RWPE2 (cell line): ENCODE measurements at regions not wholly inside any gene's neighbourhood (a gene's known extent, or its start where the extent isn't known, plus 50 kb on each side); places are given as distances from the start of the nearest gene placed in this dataset.
A peak's percentile ranks its signal among the peaks of the same experiment; 100 is the strongest.

ENCODE experiments used
- ATAC-seq: fragments of 200-7000 bp; cut with Tn5 transposase; 3 replicates; pipeline ENCODE4 v1.9.1; 2021; ENCODE audit warnings: low read depth
- DNase-seq: peaks from one replicate; pipeline ENCODE4 v3.0.0-alpha.2; 2020; ENCODE audit warnings: low spot score
- H3K27ac ChIP-seq: fragments of 450-650 bp; 2 replicates; pipeline ENCODE4 v1.5.1; 2017; ENCODE audit warnings: mild to moderate bottlenecking; ENCODE audit not compliant: poor library complexity, severe bottlenecking
- H3K27me3 ChIP-seq: fragments of 250-450 bp; sonication (Bioruptor Pico); 2 replicates; pipeline ENCODE4 v1.5.1; 2021; ENCODE audit warnings: mild to moderate bottlenecking, moderate library complexity; ENCODE audit not compliant: insufficient read depth, poor library complexity, severe bottlenecking
- H3K36me3 ChIP-seq: fragments of 250-450 bp; sonication (Bioruptor Pico); 2 replicates; pipeline ENCODE4 v1.5.1; 2020; ENCODE audit warnings: low read depth, mild to moderate bottlenecking, moderate library complexity
- H3K4me1 ChIP-seq: fragments of 250-450 bp; sonication (Bioruptor Pico); 2 replicates; pipeline ENCODE4 v1.5.1; 2021; ENCODE audit warnings: mild to moderate bottlenecking, moderate library complexity; ENCODE audit not compliant: insufficient read depth, poor library complexity, severe bottlenecking
- H3K4me3 ChIP-seq: fragments of 250-450 bp; sonication (Bioruptor Pico); 2 replicates; pipeline ENCODE4 v1.5.1; 2021; ENCODE audit warnings: mild to moderate bottlenecking, moderate library complexity; ENCODE audit not compliant: severe bottlenecking
- H3K9me3 ChIP-seq: fragments of 250-450 bp; sonication (Bioruptor Pico); 2 replicates; pipeline ENCODE4 v1.5.1; 2021; ENCODE audit warnings: mild to moderate bottlenecking, moderate library complexity; ENCODE audit not compliant: severe bottlenecking
- TF ChIP-seq, protein P1 (sequence below): fragments of 450-650 bp; IDR thresholded peaks from one replicate; pipeline ENCODE4 v1.5.1; 2017; ENCODE audit warnings: mild to moderate bottlenecking, moderate library complexity; ENCODE audit not compliant: poor library complexity, severe bottlenecking

DNA sequence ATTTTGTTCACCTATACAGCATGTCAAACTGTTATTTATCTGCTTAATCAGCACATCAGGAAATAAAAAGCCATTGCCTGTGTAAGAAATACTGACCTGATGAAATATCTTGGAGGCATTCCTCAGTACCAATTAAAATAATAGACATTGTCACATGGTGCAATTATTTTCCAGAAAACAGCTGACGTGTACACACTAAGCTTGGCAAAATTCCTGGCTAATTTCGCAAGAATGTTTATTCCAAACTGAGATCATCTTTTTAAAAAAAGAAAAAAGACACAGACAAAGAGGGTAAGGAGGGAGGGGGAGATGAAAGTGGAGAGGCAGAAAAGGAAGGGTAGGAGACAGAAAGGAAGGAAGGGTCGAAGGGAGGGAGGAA, 61.9 kb upstream of the NFKB1 start:
- no peak overlapping the region for H3K4me3 ChIP-seq
- TF ChIP-seq, protein P1, sequence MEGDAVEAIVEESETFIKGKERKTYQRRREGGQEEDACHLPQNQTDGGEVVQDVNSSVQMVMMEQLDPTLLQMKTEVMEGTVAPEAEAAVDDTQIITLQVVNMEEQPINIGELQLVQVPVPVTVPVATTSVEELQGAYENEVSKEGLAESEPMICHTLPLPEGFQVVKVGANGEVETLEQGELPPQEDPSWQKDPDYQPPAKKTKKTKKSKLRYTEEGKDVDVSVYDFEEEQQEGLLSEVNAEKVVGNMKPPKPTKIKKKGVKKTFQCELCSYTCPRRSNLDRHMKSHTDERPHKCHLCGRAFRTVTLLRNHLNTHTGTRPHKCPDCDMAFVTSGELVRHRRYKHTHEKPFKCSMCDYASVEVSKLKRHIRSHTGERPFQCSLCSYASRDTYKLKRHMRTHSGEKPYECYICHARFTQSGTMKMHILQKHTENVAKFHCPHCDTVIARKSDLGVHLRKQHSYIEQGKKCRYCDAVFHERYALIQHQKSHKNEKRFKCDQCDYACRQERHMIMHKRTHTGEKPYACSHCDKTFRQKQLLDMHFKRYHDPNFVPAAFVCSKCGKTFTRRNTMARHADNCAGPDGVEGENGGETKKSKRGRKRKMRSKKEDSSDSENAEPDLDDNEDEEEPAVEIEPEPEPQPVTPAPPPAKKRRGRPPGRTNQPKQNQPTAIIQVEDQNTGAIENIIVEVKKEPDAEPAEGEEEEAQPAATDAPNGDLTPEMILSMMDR: no peak
- H3K27ac ChIP-seq: peak overlapping the region; percentile 17
- no peaks in the 10 kb centered on the region for H3K36me3 ChIP-seq
- H3K4me1 ChIP-seq: peaks cover 15% of the 10 kb centered on the region
- peak; percentile 85 for ATAC-seq
- H3K9me3 ChIP-seq: no peaks in the 10 kb centered on the region
- no peaks in the 10 kb centered on the region for H3K27me3 ChIP-seq
- no peak for DNase-seq

DNA sequence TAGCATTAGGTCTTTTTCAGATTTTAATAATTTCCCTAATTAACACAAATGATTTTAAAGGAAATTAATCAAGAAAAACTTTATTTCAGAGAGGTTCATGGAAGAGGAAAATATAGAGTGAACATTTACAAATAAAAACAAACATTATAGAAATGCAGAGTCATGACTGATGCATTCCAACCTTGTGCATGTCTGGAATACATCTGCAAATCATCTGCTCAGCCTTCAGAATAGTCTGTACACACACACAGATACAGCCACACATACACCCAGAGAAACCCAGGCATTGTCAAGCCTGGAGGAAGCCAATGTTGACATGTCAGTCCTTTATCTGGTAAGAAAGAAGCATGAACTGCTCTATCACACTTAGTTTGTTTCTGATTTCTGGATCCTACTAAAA, 61.3 kb upstream of the NFKB1 start:
- Histone ChIP-seq H3K4me1 (peaks cover 15% of the 10 kb centered on the region), H3K4me3 (no peak overlapping the region), H3K36me3 (no peaks in the 10 kb centered on the region), H3K27me3 (no peaks in the 10 kb centered on the region), H3K9me3 (no peaks in the 10 kb centered on the region), H3K27ac (peak overlapping the region; percentile 17)
- TF ChIP-seq, protein P1: no peak
- DNase-seq (no peak), ATAC-seq (peak; percentile 64; the same call in 2 of the 3 replicates)

DNA sequence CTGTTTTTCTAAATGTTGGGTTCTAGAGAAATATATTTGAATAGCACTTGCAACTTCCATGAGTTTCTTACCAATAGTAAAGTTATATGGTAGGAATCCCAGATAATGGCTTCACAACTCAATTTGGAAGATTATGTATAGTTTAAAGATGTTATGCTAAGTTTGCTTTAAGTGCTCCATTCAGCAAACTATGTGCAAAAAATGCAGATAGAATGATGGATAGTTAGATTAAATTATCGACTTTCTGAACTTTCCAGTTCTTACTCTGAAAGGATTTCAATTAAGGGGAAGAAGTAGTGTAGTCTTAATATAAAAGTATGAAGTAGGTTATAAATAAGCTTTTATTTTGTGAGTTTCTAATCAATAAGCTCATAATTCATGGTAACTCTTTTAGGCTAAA, 60.7 kb upstream of the NFKB1 start:
- no peak overlapping the region for H3K27ac ChIP-seq
- H3K27me3 ChIP-seq: no peaks in the 10 kb centered on the region
- no peaks in the 10 kb centered on the region for H3K9me3 ChIP-seq
- TF ChIP-seq, protein P1: no peak
- H3K4me1 ChIP-seq: peaks cover 15% of the 10 kb centered on the region
- no peaks in the 10 kb centered on the region for H3K36me3 ChIP-seq
- ATAC-seq: no peak
- DNase-seq: no peak
- no peak overlapping the region for H3K4me3 ChIP-seq

DNA sequence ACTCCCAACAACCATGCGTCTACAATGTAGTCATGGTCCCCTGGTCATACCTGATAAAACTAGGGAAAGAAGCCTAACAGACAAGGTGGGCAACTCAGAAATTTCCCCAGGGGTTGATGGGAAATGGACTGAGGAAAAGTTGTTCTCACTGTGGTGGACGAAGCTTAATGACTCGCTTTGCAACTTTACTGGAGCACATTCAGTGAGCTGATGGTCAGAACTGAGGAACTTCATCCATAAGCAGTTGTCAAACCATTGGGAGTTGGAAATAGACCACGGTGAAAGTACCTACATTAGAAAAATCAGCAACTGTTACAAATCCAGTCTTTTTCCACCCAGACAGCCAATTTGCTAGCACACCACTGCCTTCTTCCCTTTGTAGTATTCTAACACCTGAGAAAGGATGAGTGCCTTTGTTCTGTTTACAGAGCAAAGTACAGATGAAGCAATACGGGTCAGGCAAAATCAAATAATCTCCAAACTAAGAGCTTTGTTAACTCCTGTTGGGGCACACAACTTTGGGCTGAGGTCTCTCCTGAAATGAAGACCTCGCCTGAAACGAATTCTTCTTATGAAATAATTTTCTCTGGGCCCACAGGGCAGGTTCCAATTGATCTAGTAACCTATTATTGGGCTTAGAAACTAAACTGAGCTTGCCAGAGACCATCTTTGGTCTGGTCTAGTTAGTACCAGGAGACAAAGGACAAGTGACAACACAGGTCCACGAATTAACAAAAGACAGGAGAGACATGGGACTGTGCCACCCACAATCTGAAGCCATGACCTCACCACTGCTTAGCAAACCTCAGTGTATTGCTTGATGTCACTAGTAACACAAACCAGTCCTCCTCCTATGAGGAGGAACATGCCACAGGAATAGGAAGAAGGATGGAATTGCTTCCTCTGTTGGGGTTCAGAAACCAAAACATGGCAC, 58.9 kb upstream of the NFKB1 start:
- H3K27ac ChIP-seq: no peak overlapping the region
- no peaks in the 10 kb centered on the region for H3K36me3 ChIP-seq
- no peak overlapping the region for H3K4me3 ChIP-seq
- H3K27me3 ChIP-seq: no peaks in the 10 kb centered on the region
- ATAC-seq: no peak
- TF ChIP-seq, protein P1: no peak
- DNase-seq: no peak
- H3K9me3 ChIP-seq: no peaks in the 10 kb centered on the region
- H3K4me1 ChIP-seq: peaks cover 15% of the 10 kb centered on the region

DNA sequence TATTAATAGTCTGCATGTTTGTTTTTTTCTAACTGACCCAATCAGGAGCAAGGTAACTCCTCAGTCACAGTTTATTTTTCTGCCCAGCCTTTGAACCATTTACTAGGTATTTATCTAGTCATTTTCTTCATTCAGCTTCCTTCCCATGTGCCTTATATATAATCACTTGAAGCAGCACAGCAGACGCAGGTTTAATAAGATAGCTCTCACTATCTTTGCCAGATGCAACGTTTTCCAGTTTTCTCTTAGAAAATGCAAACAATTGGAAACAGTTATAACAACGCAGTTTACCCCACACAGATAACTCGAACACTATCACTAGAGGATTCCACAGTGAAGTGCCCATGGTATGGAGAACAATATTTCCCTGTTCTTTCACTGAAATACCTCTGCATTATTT, 56.4 kb upstream of the NFKB1 start:
- Histone ChIP-seq H3K4me3 (no peak overlapping the region), H3K9me3 (no peaks in the 10 kb centered on the region), H3K27ac (no peak overlapping the region), H3K27me3 (no peaks in the 10 kb centered on the region), H3K4me1 (no peaks in the 10 kb centered on the region), H3K36me3 (no peaks in the 10 kb centered on the region)
- TF ChIP-seq, protein P1: no peak
- DNase-seq (no peak), ATAC-seq (no peak)
